OCI-LY7 (cell line): ENCODE measurements at regions not wholly inside any gene's neighbourhood (a gene's known extent, or its start where the extent isn't known, plus 50 kb on each side); places are given as distances from the start of the nearest gene placed in this dataset.
"Not testable (repeated sequence)": the region's sequence is repeated elsewhere in the genome, so short reads cannot be mapped to it uniquely, and the experiment has no call there.

Source experiments
- CTCF ChIP-seq: fragments of 200-600 bp; sonication (generic); conservative IDR thresholded peaks from 2 replicates; pipeline ENCODE4 v1.5.1; 2014; ENCODE audit warnings: mild to moderate bottlenecking, antibody characterized with exemption, low read length, moderate library complexity, mixed read lengths
- EZH2phosphoT487 ChIP-seq: fragments of 200-600 bp; sonication (generic); IDR thresholded peaks from 2 replicates; pipeline ENCODE4 v1.6.1; 2018; ENCODE audit warnings: low read depth, borderline replicate concordance, mild to moderate bottlenecking, mixed run types, antibody characterized with exemption, low read length, moderate library complexity, mixed read lengths

DNA sequence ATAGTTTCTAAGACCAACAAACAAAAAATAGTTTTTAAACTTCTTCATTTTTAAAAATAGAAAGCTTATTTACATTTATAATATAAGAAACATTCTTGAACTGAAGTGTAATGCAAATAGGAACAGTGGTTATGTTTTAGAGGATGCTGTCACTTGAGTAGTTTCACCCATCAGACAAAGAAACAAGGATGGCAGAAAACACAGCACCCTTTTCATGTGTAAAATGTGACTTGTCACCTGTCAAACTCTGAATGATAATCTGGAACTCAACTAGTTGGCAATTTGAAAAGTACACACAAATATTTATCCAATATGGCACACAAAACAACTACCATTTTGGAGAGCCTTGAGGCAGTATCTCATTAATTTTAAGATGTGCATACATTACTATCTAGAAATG lies 816.0 kb downstream of the TSN start:
- TF ChIP-seq CTCF, EZH2phosphoT487: not testable (repeated sequence)
